ENCODE measurements at regions not wholly inside any gene's neighbourhood (a gene's known extent, or its start where the extent isn't known, plus 50 kb on each side); places are given as distances from the start of the nearest gene placed in this dataset.

- no peak for DNase-seq (ENCODE audit: extremely low spot score, unreplicated experiment)
- H3K4me1 Mint-ChIP-seq (ENCODE audit: unreplicated experiment) = peaks cover 30% of the 10 kb centered on the region
- H3K27me3 Mint-ChIP-seq (ENCODE audit: unreplicated experiment) = no peaks in the 10 kb centered on the region
- no peaks in the 10 kb centered on the region for H3K9me3 Mint-ChIP-seq (ENCODE audit: unreplicated experiment)
- TF ChIP-seq, protein P1, sequence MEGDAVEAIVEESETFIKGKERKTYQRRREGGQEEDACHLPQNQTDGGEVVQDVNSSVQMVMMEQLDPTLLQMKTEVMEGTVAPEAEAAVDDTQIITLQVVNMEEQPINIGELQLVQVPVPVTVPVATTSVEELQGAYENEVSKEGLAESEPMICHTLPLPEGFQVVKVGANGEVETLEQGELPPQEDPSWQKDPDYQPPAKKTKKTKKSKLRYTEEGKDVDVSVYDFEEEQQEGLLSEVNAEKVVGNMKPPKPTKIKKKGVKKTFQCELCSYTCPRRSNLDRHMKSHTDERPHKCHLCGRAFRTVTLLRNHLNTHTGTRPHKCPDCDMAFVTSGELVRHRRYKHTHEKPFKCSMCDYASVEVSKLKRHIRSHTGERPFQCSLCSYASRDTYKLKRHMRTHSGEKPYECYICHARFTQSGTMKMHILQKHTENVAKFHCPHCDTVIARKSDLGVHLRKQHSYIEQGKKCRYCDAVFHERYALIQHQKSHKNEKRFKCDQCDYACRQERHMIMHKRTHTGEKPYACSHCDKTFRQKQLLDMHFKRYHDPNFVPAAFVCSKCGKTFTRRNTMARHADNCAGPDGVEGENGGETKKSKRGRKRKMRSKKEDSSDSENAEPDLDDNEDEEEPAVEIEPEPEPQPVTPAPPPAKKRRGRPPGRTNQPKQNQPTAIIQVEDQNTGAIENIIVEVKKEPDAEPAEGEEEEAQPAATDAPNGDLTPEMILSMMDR (IDR thresholded peaks at IDR 0.05) = no peak
- H3K36me3 Mint-ChIP-seq (ENCODE audit: unreplicated experiment) = no peaks in the 10 kb centered on the region
- H3K27ac Mint-ChIP-seq (ENCODE audit: unreplicated experiment) = no peak overlapping the region
- H3K4me3 Mint-ChIP-seq (ENCODE audit: unreplicated experiment) = no peak overlapping the region
Measured at GRCh38 chr13:109345433-109345941, 440.9 kb downstream of the IRS2 start.

- Mint-ChIP-seq H3K27ac (ENCODE audit: unreplicated experiment) (peak overlapping the region; percentile 56), H3K36me3 (ENCODE audit: unreplicated experiment) (no peaks in the 10 kb centered on the region), H3K27me3 (ENCODE audit: unreplicated experiment) (no peaks in the 10 kb centered on the region), H3K9me3 (ENCODE audit: unreplicated experiment) (no peaks in the 10 kb centered on the region), H3K4me1 (ENCODE audit: unreplicated experiment) (peaks cover 29% of the 10 kb centered on the region), H3K4me3 (ENCODE audit: unreplicated experiment) (peak overlapping the region; percentile 7)
- TF ChIP-seq, protein P1 (IDR thresholded peaks at IDR 0.05) = no peak
- no peak for DNase-seq (ENCODE audit: extremely low spot score, unreplicated experiment)
Measured at GRCh38 chr13:109344552-109345157, 441.7 kb downstream of the IRS2 start.

DNA sequence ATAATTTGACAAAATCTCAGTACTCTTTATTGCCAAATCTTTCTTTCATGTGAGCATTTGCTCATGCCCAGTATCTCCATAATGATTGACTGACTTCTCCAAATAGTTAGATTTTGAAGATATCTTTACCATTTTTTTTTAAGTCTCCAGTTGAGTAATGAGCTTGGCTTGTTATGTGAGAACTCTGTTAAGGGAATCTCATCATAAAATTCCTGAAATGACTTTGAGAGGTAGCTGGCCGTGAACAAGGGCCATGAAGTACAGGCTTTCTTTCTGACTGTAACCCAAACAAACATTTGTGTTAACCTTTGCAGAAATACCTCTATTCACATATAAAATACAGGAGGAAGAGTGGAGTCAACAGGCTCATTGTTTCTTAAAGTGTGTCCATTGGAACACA lies 449.7 kb downstream of the IRS2 start:
- H3K4me1 Mint-ChIP-seq (ENCODE audit: unreplicated experiment) = peaks cover 37% of the 10 kb centered on the region
- TF ChIP-seq, protein P1 (IDR thresholded peaks at IDR 0.05) = no peak
- no peaks in the 10 kb centered on the region for H3K9me3 Mint-ChIP-seq (ENCODE audit: unreplicated experiment)
- no peak for DNase-seq (ENCODE audit: extremely low spot score, unreplicated experiment)
- H3K4me3 Mint-ChIP-seq (ENCODE audit: unreplicated experiment) = no peak overlapping the region
- H3K36me3 Mint-ChIP-seq (ENCODE audit: unreplicated experiment) = no peaks in the 10 kb centered on the region
- no peaks in the 10 kb centered on the region for H3K27me3 Mint-ChIP-seq (ENCODE audit: unreplicated experiment)
- peak overlapping the region; percentile 44 for H3K27ac Mint-ChIP-seq (ENCODE audit: unreplicated experiment)

DNA sequence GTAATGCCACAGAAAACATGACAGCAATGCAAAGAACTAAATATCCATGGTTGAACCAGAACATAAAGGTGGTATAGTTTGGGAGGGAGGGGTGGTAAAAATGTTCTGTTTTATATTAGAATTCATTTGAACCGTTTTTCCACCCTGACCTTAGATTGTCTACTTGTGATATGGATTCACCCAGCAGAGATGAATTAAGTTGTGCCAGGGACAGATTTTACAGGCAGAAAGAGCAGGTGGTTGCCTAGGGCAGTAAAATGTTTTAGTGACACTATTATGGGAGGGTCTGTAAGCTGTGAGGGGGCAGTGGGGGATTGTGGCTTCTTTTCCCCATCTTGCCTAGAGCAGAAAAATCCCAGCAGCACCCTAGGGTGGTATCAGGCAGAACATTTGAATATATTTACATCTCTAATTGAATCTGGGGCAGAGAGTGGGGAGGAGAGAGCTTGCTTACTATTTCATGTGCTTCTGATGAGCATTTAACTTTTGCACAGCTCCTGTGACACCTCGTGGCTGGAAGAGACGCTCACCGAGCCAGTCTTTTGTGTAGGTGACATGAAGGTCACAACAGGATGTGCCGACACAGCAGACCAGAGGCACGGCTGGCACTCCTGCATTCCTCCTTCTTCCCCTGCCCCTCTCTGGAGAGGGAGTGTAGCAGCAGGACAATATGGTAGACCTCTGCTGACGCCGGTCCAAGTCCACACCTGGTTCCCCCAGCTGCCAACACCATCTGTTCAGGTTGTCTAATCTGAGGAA lies 452.3 kb downstream of the IRS2 start:
- TF ChIP-seq, protein P1 (IDR thresholded peaks at IDR 0.05) = no peak
- Mint-ChIP-seq H3K27ac (ENCODE audit: unreplicated experiment) (no peak overlapping the region), H3K9me3 (ENCODE audit: unreplicated experiment) (no peaks in the 10 kb centered on the region), H3K4me3 (ENCODE audit: unreplicated experiment) (no peak overlapping the region), H3K27me3 (ENCODE audit: unreplicated experiment) (no peaks in the 10 kb centered on the region), H3K4me1 (ENCODE audit: unreplicated experiment) (peaks cover 31% of the 10 kb centered on the region), H3K36me3 (ENCODE audit: unreplicated experiment) (no peaks in the 10 kb centered on the region)
- DNase-seq (ENCODE audit: extremely low spot score, unreplicated experiment) = no peak
